Heart right ventricle (tissue), 16 donors: ENCODE measurements at regions not wholly inside any gene's neighbourhood (a gene's known extent, or its start where the extent isn't known, plus 50 kb on each side); places are given as distances from the start of the nearest gene placed in this dataset.

Experiments
- ATAC-seq, 8 donors: fragments of 200-7000 bp; cut with Tn5 transposase; one replicate each; pipeline ENCODE4 v1.9.1; 2020; ENCODE audit warnings: mild to moderate bottlenecking in 8 of 8, moderate library complexity in 8 of 8, moderate number of reproducible peaks in 1 of 8
- DNase-seq, 2 donors: peaks; one replicate each; pipeline ENCODE4 v3.0.0-alpha.2; 2020
- H3K27ac ChIP-seq, 10 donors: fragments of 200-600 bp; sonication (generic) in 2 of 10; one replicate each; pipeline versions ENCODE4 v1.5.0 to v1.8.0; 2020 to 2022; ENCODE audit warnings: mild to moderate bottlenecking in 3 of 10
- H3K27me3 ChIP-seq, 7 donors: fragments of 200-600 bp; one replicate each; pipeline ENCODE4 v1.8.0; 2021 to 2022; ENCODE audit warnings: mild to moderate bottlenecking in 2 of 7
- H3K36me3 ChIP-seq, 9 donors: fragments of 200-600 bp; sonication (generic) in 1 of 9; one replicate each; pipeline versions ENCODE4 v1.5.0 to v1.8.0; 2020 to 2022; ENCODE audit warnings: mild to moderate bottlenecking in 2 of 9
- H3K4me1 ChIP-seq, 9 donors: fragments of 200-600 bp; sonication (generic) in 1 of 9; one replicate each; pipeline versions ENCODE4 v1.5.0 to v1.8.0; 2020 to 2022; ENCODE audit warnings: mild to moderate bottlenecking in 4 of 9
- H3K4me3 ChIP-seq, 10 donors: fragments of 200-600 bp; sonication (generic) in 2 of 10; one replicate each; pipeline versions ENCODE4 v1.5.0 to v1.8.0; 2020 to 2022; ENCODE audit warnings: mild to moderate bottlenecking in 7 of 10, moderate library complexity in 2 of 10
- H3K9me3 ChIP-seq, 11 donors: fragments of 200-600 bp in 10 of 11; sonication (generic) in 2 of 11; one replicate each; pipeline versions ENCODE4 v1.5.0 to v1.8.0; 2013 to 2022; ENCODE audit warnings: mild to moderate bottlenecking in 2 of 11, control low read depth in 1 of 11, moderate library complexity in 1 of 11
- whole genome bisulfite sequencing, 2 donors: extraction: QIAGEN DNeasy Blood & Tissue Kit; methylation state at CpG; one replicate each; pipeline ENCODE4 v1.1.7; 2013; ENCODE audit warnings: inconsistent platforms in 1 of 2; 5-methylcytosine and 5-hydroxymethylcytosine counted together
- intact Hi-C, 10 donors: fragments of 100-400 bp; cut with DNase I; formaldehyde crosslinking; loops; one replicate each; pipeline versions ENCODE4 v1.11.1 to v1.14.2; 2022
- TF ChIP-seq, protein P1 (sequence below), 9 donors: fragments of 200-600 bp; sonication (generic) in 2 of 9; IDR thresholded peaks; one replicate each; pipeline versions ENCODE4 v1.5.0 to v1.8.0; 2021 to 2022; ENCODE audit warnings: antibody characterized with exemption in 9 of 9, mild to moderate bottlenecking in 5 of 9, moderate library complexity in 1 of 9
- donor health status: Arrhythmogenic right ventricular cardiomyopathy.
- donor health status: ischemic (EF 13 %, LVEDD 7.1; RV severe dilation, severe dysfunction).
- donor health status: healthy with polysubstance abuse.
- donor health status: DM: no; HTN: yes; CAD: no.
- donor health status: DM: no; HTN: no; CAD: no.
- donor health status: ischemic (EF 25% LVEDD 6.9; RV normal size, moderate dysfunction).
- donor health status: ischemic (EF 25% LVEDD 5.7; RV mildly dilated, moderate dysfunction).
- donor health status: healthy.
- donor health status: DM: yes; HTN: yes; CAD: no.
- donor health status: Ischemic cardiomyopathy.
- donor health status: ischemic (EF 35%, LVEDD 5.7; RV mildly dilated, moderate dysfunction).
- donor health status: nonischemic (EF 11% LVEDD 7.7; RV severe dilation, severe dysfunction).
- donor health status: DM: yes; HTN: yes; CAD: no.
- donor health status: PGD.
- donor health status: ischemic (EF 29% LVEDD 5.4; RV normal size, mild dysfunction).
- donor health status: nonischemic (EF 23%, LVEDD 6.1; RV moderate dilation, normal function).

- Histone ChIP-seq H3K36me3 (no peaks in the 10 kb centered on the region), H3K27me3 (no peaks in the 10 kb centered on the region), H3K4me3 (no peak overlapping the region), H3K4me1 (no peaks in the 10 kb centered on the region), H3K9me3 (peaks cover 0 to 2% (median 0%) of the 10 kb centered on the region in 11 donors), H3K27ac (no peak overlapping the region)
- intact Hi-C loops = no loop called here
- no peak for DNase-seq
- 73 to 79% methylated on average over 3 of the region's 3 CpGs for WGBS, 2 donors
- no peak for ATAC-seq
- TF ChIP-seq, protein P1, sequence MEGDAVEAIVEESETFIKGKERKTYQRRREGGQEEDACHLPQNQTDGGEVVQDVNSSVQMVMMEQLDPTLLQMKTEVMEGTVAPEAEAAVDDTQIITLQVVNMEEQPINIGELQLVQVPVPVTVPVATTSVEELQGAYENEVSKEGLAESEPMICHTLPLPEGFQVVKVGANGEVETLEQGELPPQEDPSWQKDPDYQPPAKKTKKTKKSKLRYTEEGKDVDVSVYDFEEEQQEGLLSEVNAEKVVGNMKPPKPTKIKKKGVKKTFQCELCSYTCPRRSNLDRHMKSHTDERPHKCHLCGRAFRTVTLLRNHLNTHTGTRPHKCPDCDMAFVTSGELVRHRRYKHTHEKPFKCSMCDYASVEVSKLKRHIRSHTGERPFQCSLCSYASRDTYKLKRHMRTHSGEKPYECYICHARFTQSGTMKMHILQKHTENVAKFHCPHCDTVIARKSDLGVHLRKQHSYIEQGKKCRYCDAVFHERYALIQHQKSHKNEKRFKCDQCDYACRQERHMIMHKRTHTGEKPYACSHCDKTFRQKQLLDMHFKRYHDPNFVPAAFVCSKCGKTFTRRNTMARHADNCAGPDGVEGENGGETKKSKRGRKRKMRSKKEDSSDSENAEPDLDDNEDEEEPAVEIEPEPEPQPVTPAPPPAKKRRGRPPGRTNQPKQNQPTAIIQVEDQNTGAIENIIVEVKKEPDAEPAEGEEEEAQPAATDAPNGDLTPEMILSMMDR (IDR thresholded peaks at IDR 0.05) = no peak
Observed at GRCh38 chr10:108434559-108435252, 1270.2 kb upstream of the SORCS1 start.

DNA sequence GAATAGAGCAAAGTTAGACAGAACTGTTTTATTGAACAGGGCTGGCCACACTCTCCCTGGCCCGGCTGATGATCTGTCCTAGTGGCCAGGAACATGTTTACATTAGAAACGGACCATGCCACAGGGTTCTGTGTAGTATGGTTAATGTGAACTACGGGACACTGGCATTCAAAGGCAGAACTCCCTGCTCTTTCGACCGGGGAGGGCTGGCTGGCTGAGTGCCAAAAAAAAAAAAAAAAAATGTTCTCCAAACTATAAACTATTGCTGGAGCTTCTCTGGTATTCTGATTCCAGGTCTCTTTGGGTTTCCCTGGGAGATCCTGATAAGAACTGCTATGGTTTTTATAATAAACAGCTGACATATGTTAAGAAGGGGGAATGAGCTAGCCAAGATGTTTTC, 1262.6 kb upstream of the SORCS1 start:
- DNase-seq (no peak), ATAC-seq (no peak)
- H3K4me1 ChIP-seq = no peaks in the 10 kb centered on the region
- TF ChIP-seq, protein P1 (IDR thresholded peaks at IDR 0.05) = no peak
- H3K9me3 ChIP-seq = no peaks in the 10 kb centered on the region
- H3K4me3 ChIP-seq = no peak overlapping the region
- WGBS, 2 donors = 22 to 28% methylated on average over 5 of the region's 5 CpGs
- H3K36me3 ChIP-seq = no peaks in the 10 kb centered on the region
- H3K27me3 ChIP-seq = no peaks in the 10 kb centered on the region
- no peak overlapping the region for H3K27ac ChIP-seq
- intact Hi-C loops = no loop called here

DNA sequence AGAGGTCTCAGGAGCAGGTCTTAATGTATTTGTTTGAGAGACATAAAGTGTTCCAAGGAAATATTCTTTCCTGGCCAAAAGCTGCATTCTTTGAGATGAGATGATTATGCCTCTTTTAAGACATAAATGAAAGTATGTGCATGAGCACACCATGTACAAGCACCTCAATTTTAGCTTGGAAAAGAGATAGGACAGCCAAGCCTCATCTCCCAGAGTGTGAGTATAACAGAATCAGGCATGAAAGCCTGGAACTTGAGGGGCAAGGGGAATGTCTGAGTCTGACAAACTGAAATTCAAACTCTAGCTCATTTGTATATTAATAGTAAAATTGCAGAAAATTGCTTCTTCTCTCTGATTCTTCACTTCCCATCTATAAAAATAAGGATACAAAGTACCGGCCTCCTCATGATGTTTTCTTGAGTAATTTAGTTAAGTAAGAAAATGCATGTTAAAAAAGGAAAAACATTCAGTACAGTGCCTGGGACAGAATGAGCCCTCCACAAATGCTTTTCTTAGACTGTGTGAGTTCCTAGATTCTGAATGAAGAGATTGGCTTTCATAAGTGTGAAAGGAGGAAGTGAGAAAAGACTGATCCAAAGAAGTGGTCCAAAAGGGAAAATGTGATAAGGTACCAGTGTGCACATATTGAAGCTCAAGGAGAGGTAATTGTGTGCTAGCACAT, 1260.9 kb upstream of the SORCS1 start:
- intact Hi-C loops = no loop called here
- TF ChIP-seq, protein P1 (IDR thresholded peaks at IDR 0.05) = no peak

DNA sequence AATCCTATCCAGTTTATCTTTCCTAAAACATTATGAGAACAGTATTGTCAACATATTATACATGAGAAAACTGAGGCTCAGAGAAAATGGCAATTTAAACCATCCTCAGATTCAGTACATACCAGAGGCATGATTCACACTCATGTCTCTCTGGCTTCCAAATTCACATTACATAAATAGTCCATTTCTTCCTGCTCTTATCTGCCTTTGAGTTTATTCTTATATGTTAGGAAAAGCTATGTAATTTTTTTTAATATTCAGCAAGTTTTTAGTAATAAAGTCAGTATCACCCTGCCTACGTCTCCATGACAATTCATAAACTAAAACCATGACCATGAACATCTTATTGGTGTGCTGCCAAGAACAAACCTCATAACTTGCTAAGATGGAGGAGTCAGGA, 1260.2 kb upstream of the SORCS1 start:
- no peaks in the 10 kb centered on the region for H3K36me3 ChIP-seq
- TF ChIP-seq, protein P1 (IDR thresholded peaks at IDR 0.05) = no peak
- no peak overlapping the region for H3K27ac ChIP-seq
- intact Hi-C loops = no loop called here
- no peaks in the 10 kb centered on the region for H3K4me1 ChIP-seq
- ATAC-seq (no peak), DNase-seq (no peak)
- H3K9me3 ChIP-seq = no peaks in the 10 kb centered on the region
- 62 to 77% methylated on average over 1 of the region's 1 CpG for WGBS, 2 donors
- no peaks in the 10 kb centered on the region for H3K27me3 ChIP-seq
- no peak overlapping the region for H3K4me3 ChIP-seq

More for the DNA sequence above, 1260.9 kb upstream of the SORCS1 start:
- 66 to 77% methylated on average over 1 of the region's 1 CpG for WGBS, 2 donors
- H3K27me3 ChIP-seq = no peaks in the 10 kb centered on the region
- DNase-seq = no peak
- no peak for ATAC-seq
- H3K9me3 ChIP-seq = no peaks in the 10 kb centered on the region
- H3K4me3 ChIP-seq = no peak overlapping the region
- H3K36me3 ChIP-seq = no peaks in the 10 kb centered on the region
- no peak overlapping the region for H3K27ac ChIP-seq
- no peaks in the 10 kb centered on the region for H3K4me1 ChIP-seq
